ENCODE measurements at regions not wholly inside any gene's neighbourhood (a gene's known extent, or its start where the extent isn't known, plus 50 kb on each side); places are given as distances from the start of the nearest gene placed in this dataset.

GRCh38 chr4:120536884-120537283, 385.6 kb downstream of the PRDM5 start:
- no peak overlapping the region for H3K9ac ChIP-seq (ENCODE audit: low read length in 5 of 5)
- H3K9me3 ChIP-seq (ENCODE audit: control insufficient read depth in 5 of 5, low read length in 5 of 5): no peaks in the 10 kb centered on the region
- no peaks in the 10 kb centered on the region for H3K27me3 ChIP-seq (ENCODE audit: control insufficient read depth in 5 of 5, insufficient read depth in 4 of 5, low read length in 5 of 5)

GRCh38 chr4:120528428-120528827, 394.1 kb downstream of the PRDM5 start:
- Histone ChIP-seq H3K9me3 (ENCODE audit: control insufficient read depth in 5 of 5, low read length in 5 of 5) (no peaks in the 10 kb centered on the region), H3K36me3 (ENCODE audit: control insufficient read depth in 5 of 5, insufficient read depth in 5 of 5, low read length in 5 of 5) (no peaks in the 10 kb centered on the region), H3K4me3 (ENCODE audit: low read depth in 1 of 5, low read length in 5 of 5) (no peak overlapping the region), H3K9ac (ENCODE audit: low read length in 5 of 5) (no peak overlapping the region), H3K4me1 (ENCODE audit: control insufficient read depth in 5 of 5, insufficient read depth in 5 of 5, low read length in 5 of 5) (no peaks in the 10 kb centered on the region), H3K27me3 (ENCODE audit: control insufficient read depth in 5 of 5, insufficient read depth in 4 of 5, low read length in 5 of 5) (no peaks in the 10 kb centered on the region), H3K27ac (ENCODE audit: low read depth, low read length) (no peak overlapping the region)

More at GRCh38 chr4:120536884-120537283, 385.6 kb downstream of the PRDM5 start:
- no peaks in the 10 kb centered on the region for H3K36me3 ChIP-seq (ENCODE audit: control insufficient read depth in 5 of 5, insufficient read depth in 5 of 5, low read length in 5 of 5)
- H3K4me1 ChIP-seq (ENCODE audit: control insufficient read depth in 5 of 5, insufficient read depth in 5 of 5, low read length in 5 of 5): no peaks in the 10 kb centered on the region
- H3K27ac ChIP-seq (ENCODE audit: low read depth, low read length): no peak overlapping the region
- H3K4me3 ChIP-seq (ENCODE audit: low read depth in 1 of 5, low read length in 5 of 5): no peak overlapping the region

- Histone ChIP-seq H3K27me3 (ENCODE audit: control insufficient read depth in 5 of 5, insufficient read depth in 4 of 5, low read length in 5 of 5) (no peaks in the 10 kb centered on the region), H3K27ac (ENCODE audit: low read depth, low read length) (no peak overlapping the region), H3K4me1 (ENCODE audit: control insufficient read depth in 5 of 5, insufficient read depth in 5 of 5, low read length in 5 of 5) (peaks cover 0 to 4% (median 0%) of the 10 kb centered on the region in 5 donors), H3K9me3 (ENCODE audit: control insufficient read depth in 5 of 5, low read length in 5 of 5) (no peaks in the 10 kb centered on the region), H3K4me3 (ENCODE audit: low read depth in 1 of 5, low read length in 5 of 5) (no peak overlapping the region), H3K9ac (ENCODE audit: low read length in 5 of 5) (no peak overlapping the region), H3K36me3 (ENCODE audit: control insufficient read depth in 5 of 5, insufficient read depth in 5 of 5, low read length in 5 of 5) (no peaks in the 10 kb centered on the region)
Observed at GRCh38 chr4:120526033-120526432, 396.5 kb downstream of the PRDM5 start.

- peaks cover 0 to 4% (median 0%) of the 10 kb centered on the region in 5 donors for H3K4me1 ChIP-seq (ENCODE audit: control insufficient read depth in 5 of 5, insufficient read depth in 5 of 5, low read length in 5 of 5)
- no peaks in the 10 kb centered on the region for H3K36me3 ChIP-seq (ENCODE audit: control insufficient read depth in 5 of 5, insufficient read depth in 5 of 5, low read length in 5 of 5)
- no peak overlapping the region for H3K9ac ChIP-seq (ENCODE audit: low read length in 5 of 5)
Observed at GRCh38 chr4:120525106-120525505, 397.4 kb downstream of the PRDM5 start.

GRCh38 chr4:120524237-120524636, 398.3 kb downstream of the PRDM5 start:
- Histone ChIP-seq H3K9ac (ENCODE audit: low read length in 5 of 5) (no peak overlapping the region), H3K4me1 (ENCODE audit: control insufficient read depth in 5 of 5, insufficient read depth in 5 of 5, low read length in 5 of 5) (peaks cover 0 to 4% (median 0%) of the 10 kb centered on the region in 5 donors), H3K4me3 (ENCODE audit: low read depth in 1 of 5, low read length in 5 of 5) (no peak overlapping the region), H3K9me3 (ENCODE audit: control insufficient read depth in 5 of 5, low read length in 5 of 5) (no peaks in the 10 kb centered on the region), H3K36me3 (ENCODE audit: control insufficient read depth in 5 of 5, insufficient read depth in 5 of 5, low read length in 5 of 5) (no peaks in the 10 kb centered on the region), H3K27me3 (ENCODE audit: control insufficient read depth in 5 of 5, insufficient read depth in 4 of 5, low read length in 5 of 5) (no peaks in the 10 kb centered on the region), H3K27ac (ENCODE audit: low read depth, low read length) (no peak overlapping the region)

More at GRCh38 chr4:120525106-120525505, 397.4 kb downstream of the PRDM5 start:
- no peaks in the 10 kb centered on the region for H3K9me3 ChIP-seq (ENCODE audit: control insufficient read depth in 5 of 5, low read length in 5 of 5)
- H3K27me3 ChIP-seq (ENCODE audit: control insufficient read depth in 5 of 5, insufficient read depth in 4 of 5, low read length in 5 of 5): no peaks in the 10 kb centered on the region
- H3K27ac ChIP-seq (ENCODE audit: low read depth, low read length): no peak overlapping the region
- H3K4me3 ChIP-seq (ENCODE audit: low read depth in 1 of 5, low read length in 5 of 5): no peak overlapping the region

GRCh38 chr4:120520761-120521160, 401.8 kb downstream of the PRDM5 start:
- no peaks in the 10 kb centered on the region for H3K9me3 ChIP-seq (ENCODE audit: control insufficient read depth in 5 of 5, low read length in 5 of 5)
- no peaks in the 10 kb centered on the region for H3K36me3 ChIP-seq (ENCODE audit: control insufficient read depth in 5 of 5, insufficient read depth in 5 of 5, low read length in 5 of 5)
- H3K4me1 ChIP-seq (ENCODE audit: control insufficient read depth in 5 of 5, insufficient read depth in 5 of 5, low read length in 5 of 5): peaks cover 0 to 5% (median 0%) of the 10 kb centered on the region in 5 donors
- H3K27ac ChIP-seq (ENCODE audit: low read depth, low read length): no peak overlapping the region
- no peak overlapping the region for H3K9ac ChIP-seq (ENCODE audit: low read length in 5 of 5)
- no peaks in the 10 kb centered on the region for H3K27me3 ChIP-seq (ENCODE audit: control insufficient read depth in 5 of 5, insufficient read depth in 4 of 5, low read length in 5 of 5)
- H3K4me3 ChIP-seq (ENCODE audit: low read depth in 1 of 5, low read length in 5 of 5): no peak overlapping the region

GRCh38 chr4:120517966-120518365, 404.6 kb downstream of the PRDM5 start:
- H3K27ac ChIP-seq (ENCODE audit: low read depth, low read length): no peak overlapping the region
- peak overlapping the region in 4 of 5 donors; percentile 11 to 35 (median 24) for H3K4me3 ChIP-seq (ENCODE audit: low read depth in 1 of 5, low read length in 5 of 5)
- H3K9me3 ChIP-seq (ENCODE audit: control insufficient read depth in 5 of 5, low read length in 5 of 5): peaks cover 0 to 5% (median 0%) of the 10 kb centered on the region in 5 donors
- no peaks in the 10 kb centered on the region for H3K27me3 ChIP-seq (ENCODE audit: control insufficient read depth in 5 of 5, insufficient read depth in 4 of 5, low read length in 5 of 5)
- no peaks in the 10 kb centered on the region for H3K36me3 ChIP-seq (ENCODE audit: control insufficient read depth in 5 of 5, insufficient read depth in 5 of 5, low read length in 5 of 5)
- peaks cover 0 to 5% (median 0%) of the 10 kb centered on the region in 5 donors for H3K4me1 ChIP-seq (ENCODE audit: control insufficient read depth in 5 of 5, insufficient read depth in 5 of 5, low read length in 5 of 5)
- no peak overlapping the region for H3K9ac ChIP-seq (ENCODE audit: low read length in 5 of 5)

- H3K27ac ChIP-seq (ENCODE audit: low read depth, low read length): no peak overlapping the region
- no peak overlapping the region for H3K4me3 ChIP-seq (ENCODE audit: low read depth in 1 of 5, low read length in 5 of 5)
- H3K36me3 ChIP-seq (ENCODE audit: control insufficient read depth in 5 of 5, insufficient read depth in 5 of 5, low read length in 5 of 5): no peaks in the 10 kb centered on the region
- peaks cover 0 to 3% (median 0%) of the 10 kb centered on the region in 5 donors for H3K9me3 ChIP-seq (ENCODE audit: control insufficient read depth in 5 of 5, low read length in 5 of 5)
- no peak overlapping the region for H3K9ac ChIP-seq (ENCODE audit: low read length in 5 of 5)
- H3K4me1 ChIP-seq (ENCODE audit: control insufficient read depth in 5 of 5, insufficient read depth in 5 of 5, low read length in 5 of 5): no peaks in the 10 kb centered on the region
- H3K27me3 ChIP-seq (ENCODE audit: control insufficient read depth in 5 of 5, insufficient read depth in 4 of 5, low read length in 5 of 5): no peaks in the 10 kb centered on the region
Observed at GRCh38 chr4:120509719-120510118, 412.8 kb downstream of the PRDM5 start.

- Histone ChIP-seq H3K36me3 (ENCODE audit: control insufficient read depth in 5 of 5, insufficient read depth in 5 of 5, low read length in 5 of 5) (no peaks in the 10 kb centered on the region), H3K9ac (ENCODE audit: low read length in 5 of 5) (no peak overlapping the region), H3K27me3 (ENCODE audit: control insufficient read depth in 5 of 5, insufficient read depth in 4 of 5, low read length in 5 of 5) (no peaks in the 10 kb centered on the region)
Observed at GRCh38 chr4:120509222-120509621, 413.3 kb downstream of the PRDM5 start.

GRCh38 chr4:120508036-120508435, 414.5 kb downstream of the PRDM5 start:
- Histone ChIP-seq H3K27ac (ENCODE audit: low read depth, low read length) (no peak overlapping the region), H3K9ac (ENCODE audit: low read length in 5 of 5) (no peak overlapping the region), H3K4me1 (ENCODE audit: control insufficient read depth in 5 of 5, insufficient read depth in 5 of 5, low read length in 5 of 5) (no peaks in the 10 kb centered on the region), H3K36me3 (ENCODE audit: control insufficient read depth in 5 of 5, insufficient read depth in 5 of 5, low read length in 5 of 5) (no peaks in the 10 kb centered on the region), H3K9me3 (ENCODE audit: control insufficient read depth in 5 of 5, low read length in 5 of 5) (no peaks in the 10 kb centered on the region), H3K4me3 (ENCODE audit: low read depth in 1 of 5, low read length in 5 of 5) (no peak overlapping the region), H3K27me3 (ENCODE audit: control insufficient read depth in 5 of 5, insufficient read depth in 4 of 5, low read length in 5 of 5) (no peaks in the 10 kb centered on the region)

More at GRCh38 chr4:120509222-120509621, 413.3 kb downstream of the PRDM5 start:
- Histone ChIP-seq H3K27ac (ENCODE audit: low read depth, low read length) (no peak overlapping the region), H3K4me3 (ENCODE audit: low read depth in 1 of 5, low read length in 5 of 5) (no peak overlapping the region), H3K9me3 (ENCODE audit: control insufficient read depth in 5 of 5, low read length in 5 of 5) (peaks cover 0 to 3% (median 0%) of the 10 kb centered on the region in 5 donors), H3K4me1 (ENCODE audit: control insufficient read depth in 5 of 5, insufficient read depth in 5 of 5, low read length in 5 of 5) (no peaks in the 10 kb centered on the region)

- H3K9me3 ChIP-seq (ENCODE audit: control insufficient read depth in 5 of 5, low read length in 5 of 5): peaks cover 0 to 2% (median 0%) of the 10 kb centered on the region in 5 donors
- H3K9ac ChIP-seq (ENCODE audit: low read length in 5 of 5): no peak overlapping the region
- no peak overlapping the region for H3K27ac ChIP-seq (ENCODE audit: low read depth, low read length)
- no peaks in the 10 kb centered on the region for H3K4me1 ChIP-seq (ENCODE audit: control insufficient read depth in 5 of 5, insufficient read depth in 5 of 5, low read length in 5 of 5)
- no peaks in the 10 kb centered on the region for H3K27me3 ChIP-seq (ENCODE audit: control insufficient read depth in 5 of 5, insufficient read depth in 4 of 5, low read length in 5 of 5)
- H3K4me3 ChIP-seq (ENCODE audit: low read depth in 1 of 5, low read length in 5 of 5): no peak overlapping the region
- no peaks in the 10 kb centered on the region for H3K36me3 ChIP-seq (ENCODE audit: control insufficient read depth in 5 of 5, insufficient read depth in 5 of 5, low read length in 5 of 5)
Observed at GRCh38 chr4:120506536-120506935, 416.0 kb downstream of the PRDM5 start.
